ENCODE measurements at regions not wholly inside any gene's neighbourhood (a gene's known extent, or its start where the extent isn't known, plus 50 kb on each side); places are given as distances from the start of the nearest gene placed in this dataset.

DNA sequence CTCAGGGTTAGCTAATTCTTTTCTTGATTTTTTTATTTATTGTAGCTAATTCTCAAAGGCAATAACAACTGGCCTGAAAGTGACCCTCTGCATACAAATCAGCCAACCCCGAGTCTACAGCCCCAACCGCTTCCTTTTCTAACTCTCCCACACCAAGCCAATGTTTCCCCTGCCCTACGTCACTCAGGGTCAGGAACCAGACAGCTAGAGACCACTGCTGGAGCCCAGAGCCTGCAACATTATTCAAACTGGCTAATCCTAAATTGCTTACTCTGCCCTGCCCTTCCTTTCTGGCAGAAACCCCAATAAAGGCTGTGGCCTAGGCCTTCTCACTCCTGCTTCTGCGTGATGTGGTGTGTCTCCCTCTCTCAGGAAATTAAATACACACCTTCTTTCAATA is 320.7 kb downstream of the CBLN4 start:
- Histone ChIP-seq H3K4me1 (no peaks in the 10 kb centered on the region), H3K4me3 (no peak overlapping the region), H3K27ac (no peak overlapping the region), H3K27me3 (no peaks in the 10 kb centered on the region), H3K9me3 (no peaks in the 10 kb centered on the region), H3K36me3 (no peaks in the 10 kb centered on the region)
- DNase-seq (no peak), ATAC-seq (ENCODE audit: low FRiP score in 2 of 2) (peak in 1 of 2 donors; percentile 39)
- TF ChIP-seq, protein P1, sequence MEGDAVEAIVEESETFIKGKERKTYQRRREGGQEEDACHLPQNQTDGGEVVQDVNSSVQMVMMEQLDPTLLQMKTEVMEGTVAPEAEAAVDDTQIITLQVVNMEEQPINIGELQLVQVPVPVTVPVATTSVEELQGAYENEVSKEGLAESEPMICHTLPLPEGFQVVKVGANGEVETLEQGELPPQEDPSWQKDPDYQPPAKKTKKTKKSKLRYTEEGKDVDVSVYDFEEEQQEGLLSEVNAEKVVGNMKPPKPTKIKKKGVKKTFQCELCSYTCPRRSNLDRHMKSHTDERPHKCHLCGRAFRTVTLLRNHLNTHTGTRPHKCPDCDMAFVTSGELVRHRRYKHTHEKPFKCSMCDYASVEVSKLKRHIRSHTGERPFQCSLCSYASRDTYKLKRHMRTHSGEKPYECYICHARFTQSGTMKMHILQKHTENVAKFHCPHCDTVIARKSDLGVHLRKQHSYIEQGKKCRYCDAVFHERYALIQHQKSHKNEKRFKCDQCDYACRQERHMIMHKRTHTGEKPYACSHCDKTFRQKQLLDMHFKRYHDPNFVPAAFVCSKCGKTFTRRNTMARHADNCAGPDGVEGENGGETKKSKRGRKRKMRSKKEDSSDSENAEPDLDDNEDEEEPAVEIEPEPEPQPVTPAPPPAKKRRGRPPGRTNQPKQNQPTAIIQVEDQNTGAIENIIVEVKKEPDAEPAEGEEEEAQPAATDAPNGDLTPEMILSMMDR (IDR thresholded peaks at IDR 0.05): no peak
- TF ChIP-seq POLR2A (IDR thresholded peaks at IDR 0.05) (no peak), POLR2AphosphoS5 (IDR thresholded peaks at IDR 0.05) (no peak), EP300 (IDR thresholded peaks at IDR 0.05) (no peak)
- WGBS, 2 donors: 66 to 73% methylated on average over 4 of the region's 4 CpGs

DNA sequence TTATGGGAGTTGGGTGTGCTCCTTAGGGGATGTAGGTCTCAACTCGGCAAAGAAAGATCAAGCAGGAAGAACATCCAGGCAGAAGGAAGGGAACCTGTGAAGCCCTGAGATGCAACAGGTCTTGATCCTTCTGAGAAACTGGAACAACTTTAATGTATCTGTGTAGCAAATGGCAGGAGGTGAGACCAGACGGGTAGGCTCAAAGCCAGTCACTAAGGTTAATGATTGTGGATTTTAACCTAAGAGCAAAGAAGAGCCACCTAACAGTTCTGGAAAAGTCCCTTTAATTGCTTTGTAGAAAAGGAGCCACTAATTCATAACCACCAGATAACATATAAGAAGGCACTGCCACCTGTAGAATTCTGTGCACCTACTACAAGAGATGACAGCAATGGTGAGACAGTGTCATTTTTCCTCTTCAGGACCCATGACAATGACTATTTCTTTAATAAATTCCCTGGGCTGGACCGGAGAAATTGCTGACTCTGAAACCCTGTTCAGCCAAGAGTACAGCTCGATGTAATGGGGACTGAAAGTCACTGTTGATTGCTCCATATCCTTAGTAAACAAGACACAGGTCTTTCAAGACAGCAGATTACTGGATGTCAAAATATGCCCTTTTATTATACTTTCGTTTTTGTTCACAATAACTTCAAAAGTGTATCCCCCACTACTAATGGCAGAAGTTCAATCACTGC is 326.2 kb downstream of the CBLN4 start:
- Histone ChIP-seq H3K4me1 (no peaks in the 10 kb centered on the region), H3K27ac (no peak overlapping the region), H3K36me3 (no peaks in the 10 kb centered on the region), H3K27me3 (no peaks in the 10 kb centered on the region), H3K9me3 (no peaks in the 10 kb centered on the region), H3K4me3 (no peak overlapping the region)
- DNase-seq (no peak), ATAC-seq (ENCODE audit: low FRiP score in 2 of 2) (no peak)
- WGBS, 2 donors: 71 to 72% methylated on average over 5 of the region's 5 CpGs
- TF ChIP-seq POLR2AphosphoS5 (IDR thresholded peaks at IDR 0.05) (no peak), POLR2A (IDR thresholded peaks at IDR 0.05) (no peak), EP300 (IDR thresholded peaks at IDR 0.05) (no peak)

DNA sequence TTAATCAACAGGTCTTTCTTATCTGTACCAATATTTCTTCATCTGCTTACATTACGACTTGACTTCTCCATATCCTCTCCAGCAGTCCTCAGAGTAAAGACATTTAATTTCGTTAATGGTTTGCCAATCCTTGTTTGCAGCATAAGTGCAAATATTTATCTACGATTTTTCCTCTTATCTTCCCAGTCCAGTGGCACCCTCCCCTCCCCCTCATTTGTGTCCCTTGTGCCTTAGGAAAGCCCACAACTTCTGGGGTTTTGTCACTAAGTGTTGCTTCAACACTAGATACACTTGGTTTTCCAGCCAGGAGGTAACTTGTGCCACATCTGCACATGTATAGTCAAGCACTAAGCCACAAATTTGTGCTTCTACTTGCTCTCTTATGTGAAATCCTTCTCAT is 327.2 kb downstream of the CBLN4 start:
- no peak for DNase-seq
- no peak overlapping the region for H3K4me3 ChIP-seq
- H3K4me1 ChIP-seq: no peaks in the 10 kb centered on the region
- 45% methylated on average over 3 of the region's 3 CpGs for WGBS, 2 donors
- no peak for ATAC-seq (ENCODE audit: low FRiP score in 2 of 2)
- H3K36me3 ChIP-seq: no peaks in the 10 kb centered on the region
- no peaks in the 10 kb centered on the region for H3K9me3 ChIP-seq
- no peaks in the 10 kb centered on the region for H3K27me3 ChIP-seq
- H3K27ac ChIP-seq: no peak overlapping the region
- TF ChIP-seq EP300 (IDR thresholded peaks at IDR 0.05) (no peak), POLR2A (IDR thresholded peaks at IDR 0.05) (no peak), POLR2AphosphoS5 (IDR thresholded peaks at IDR 0.05) (no peak)
- TF ChIP-seq, protein P1 (IDR thresholded peaks at IDR 0.05): no peak

DNA sequence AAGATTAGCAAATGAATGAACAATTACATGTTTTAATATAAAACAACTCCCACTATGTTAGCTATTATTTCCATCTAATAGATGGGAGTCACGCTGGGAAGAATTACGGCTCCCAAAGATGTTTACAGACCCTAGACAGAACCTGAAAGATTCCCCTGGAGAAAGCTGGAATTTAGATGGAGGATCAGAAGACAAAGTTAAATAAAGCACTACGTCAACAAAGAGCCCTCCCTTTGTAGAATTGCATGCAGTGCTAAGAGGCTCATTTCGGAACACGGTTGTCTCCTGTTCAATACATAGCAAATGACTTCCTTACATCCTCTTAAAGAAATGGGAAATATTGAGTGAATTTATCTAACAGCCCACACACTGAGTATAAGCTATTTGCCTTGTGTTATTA is 328.3 kb downstream of the CBLN4 start:
- no peak overlapping the region for H3K4me3 ChIP-seq
- no peaks in the 10 kb centered on the region for H3K36me3 ChIP-seq
- no peaks in the 10 kb centered on the region for H3K4me1 ChIP-seq
- no peak overlapping the region for H3K27ac ChIP-seq
- no peak for ATAC-seq (ENCODE audit: low FRiP score in 2 of 2)
- no peak for TF ChIP-seq POLR2AphosphoS5 (IDR thresholded peaks at IDR 0.05)
- TF ChIP-seq, protein P1 (IDR thresholded peaks at IDR 0.05): no peak
- no peak for TF ChIP-seq POLR2A (IDR thresholded peaks at IDR 0.05)
- no peak for TF ChIP-seq EP300 (IDR thresholded peaks at IDR 0.05)
- no peaks in the 10 kb centered on the region for H3K27me3 ChIP-seq
- 70 to 71% methylated on average over 5 of the region's 5 CpGs for WGBS, 2 donors
- H3K9me3 ChIP-seq: no peaks in the 10 kb centered on the region
- DNase-seq: no peak

DNA sequence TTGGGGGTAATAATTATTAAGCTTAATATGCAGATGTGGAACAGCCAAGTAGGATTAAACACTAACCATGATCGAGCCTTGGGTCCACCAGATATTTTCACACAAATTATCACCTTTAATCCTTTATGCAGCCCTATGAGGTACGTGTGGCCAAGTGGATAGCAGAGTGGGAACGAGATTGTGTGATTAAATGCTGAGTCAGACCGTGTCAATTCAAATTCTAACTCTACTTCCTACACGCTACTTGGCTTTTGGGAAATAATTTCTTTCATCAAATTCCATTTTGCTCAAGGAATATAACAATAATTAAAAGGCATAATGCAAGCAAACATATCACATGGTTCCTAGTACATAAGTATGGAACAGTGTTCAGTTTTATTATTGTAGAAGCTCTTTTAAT is 329.2 kb downstream of the CBLN4 start:
- Histone ChIP-seq H3K36me3 (no peaks in the 10 kb centered on the region), H3K9me3 (no peaks in the 10 kb centered on the region), H3K4me3 (no peak overlapping the region), H3K27ac (no peak overlapping the region), H3K27me3 (no peaks in the 10 kb centered on the region), H3K4me1 (no peaks in the 10 kb centered on the region)
- ATAC-seq (ENCODE audit: low FRiP score in 2 of 2): no peak
- DNase-seq: no peak
- TF ChIP-seq POLR2AphosphoS5 (IDR thresholded peaks at IDR 0.05) (no peak), POLR2A (IDR thresholded peaks at IDR 0.05) (no peak), EP300 (IDR thresholded peaks at IDR 0.05) (no peak)
- TF ChIP-seq, protein P1 (IDR thresholded peaks at IDR 0.05): no peak
- WGBS, 2 donors: 75 to 80% methylated on average over 5 of the region's 5 CpGs
